DOHH2 (cell line): ENCODE measurements at regions not wholly inside any gene's neighbourhood (a gene's known extent, or its start where the extent isn't known, plus 50 kb on each side); places are given as distances from the start of the nearest gene placed in this dataset.
"Not testable (repeated sequence)": the region's sequence is repeated elsewhere in the genome, so short reads cannot be mapped to it uniquely, and the experiment has no call there.

Experiments
- EZH2phosphoT487 ChIP-seq: fragments of 200-600 bp; sonication (generic); IDR thresholded peaks from 2 replicates; pipeline ENCODE4 v1.6.1; 2017; ENCODE audit warnings: borderline replicate concordance, mild to moderate bottlenecking, antibody characterized with exemption, low read length, moderate library complexity, mixed read lengths
- TF ChIP-seq, protein P1 (sequence below): fragments of 200-600 bp; sonication (generic); IDR thresholded peaks from one replicate; pipeline ENCODE4 v1.5.1; 2014; ENCODE audit warnings: antibody characterized with exemption, mild to moderate bottlenecking, low read depth, low read length; ENCODE audit not compliant: poor library complexity, severe bottlenecking

DNA sequence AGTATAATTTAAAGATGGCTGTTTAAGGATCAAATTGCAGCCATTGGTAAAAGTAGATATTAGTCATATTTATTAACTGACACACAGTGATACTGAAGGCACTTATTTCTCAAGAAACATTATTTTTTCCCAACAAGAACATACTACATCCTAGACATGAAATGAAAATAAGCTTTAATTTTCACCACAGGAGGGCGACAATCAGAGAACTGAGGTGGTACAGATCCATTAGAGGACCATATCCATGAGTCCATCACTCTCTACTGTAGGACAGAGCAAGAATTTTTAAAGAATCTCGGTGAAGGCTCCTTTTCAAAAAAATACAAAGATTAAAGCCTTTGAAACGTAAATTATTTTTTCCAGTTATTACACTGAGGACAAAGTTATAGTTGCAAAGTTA lies 2897.0 kb upstream of the OR11H1 start:
- TF ChIP-seq, protein P1, sequence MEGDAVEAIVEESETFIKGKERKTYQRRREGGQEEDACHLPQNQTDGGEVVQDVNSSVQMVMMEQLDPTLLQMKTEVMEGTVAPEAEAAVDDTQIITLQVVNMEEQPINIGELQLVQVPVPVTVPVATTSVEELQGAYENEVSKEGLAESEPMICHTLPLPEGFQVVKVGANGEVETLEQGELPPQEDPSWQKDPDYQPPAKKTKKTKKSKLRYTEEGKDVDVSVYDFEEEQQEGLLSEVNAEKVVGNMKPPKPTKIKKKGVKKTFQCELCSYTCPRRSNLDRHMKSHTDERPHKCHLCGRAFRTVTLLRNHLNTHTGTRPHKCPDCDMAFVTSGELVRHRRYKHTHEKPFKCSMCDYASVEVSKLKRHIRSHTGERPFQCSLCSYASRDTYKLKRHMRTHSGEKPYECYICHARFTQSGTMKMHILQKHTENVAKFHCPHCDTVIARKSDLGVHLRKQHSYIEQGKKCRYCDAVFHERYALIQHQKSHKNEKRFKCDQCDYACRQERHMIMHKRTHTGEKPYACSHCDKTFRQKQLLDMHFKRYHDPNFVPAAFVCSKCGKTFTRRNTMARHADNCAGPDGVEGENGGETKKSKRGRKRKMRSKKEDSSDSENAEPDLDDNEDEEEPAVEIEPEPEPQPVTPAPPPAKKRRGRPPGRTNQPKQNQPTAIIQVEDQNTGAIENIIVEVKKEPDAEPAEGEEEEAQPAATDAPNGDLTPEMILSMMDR: not testable (repeated sequence)
- TF ChIP-seq EZH2phosphoT487: not testable (repeated sequence)
